ENCODE measurements at regions not wholly inside any gene's neighbourhood (a gene's known extent, or its start where the extent isn't known, plus 50 kb on each side); places are given as distances from the start of the nearest gene placed in this dataset.

GRCh38 chr18:73869182-73869581 is 278.5 kb downstream of the FBXO15 start:
- Histone ChIP-seq H4K20me1 (ENCODE audit: control insufficient read depth, insufficient read depth, insufficient read length) (no peaks in the 10 kb centered on the region), H3K14ac (ENCODE audit: insufficient read depth, low read length) (no peak overlapping the region), H3K18ac (ENCODE audit: insufficient read length, low read depth, low read length) (no peak overlapping the region), H3K27ac (ENCODE audit: insufficient read length, low read depth, low read length) (no peak overlapping the region), H2BK5ac (ENCODE audit: insufficient read length, low read length) (no peak overlapping the region), H2BK20ac (ENCODE audit: low read depth, low read length, poor library complexity, severe bottlenecking) (no peak overlapping the region), H3T11ph (ENCODE audit: low read length) (no peak overlapping the region), H3K23me2 (ENCODE audit: insufficient read length, low read depth, low read length, poor library complexity, severe bottlenecking) (no peaks in the 10 kb centered on the region), H4K5ac (ENCODE audit: insufficient read length, low read depth, low read length) (no peak overlapping the region), H3K4me2 (ENCODE audit: insufficient read depth, insufficient read length, low read length) (no peak overlapping the region), H2BK12ac (ENCODE audit: insufficient read length, low read depth, low read length) (no peak overlapping the region), H3K4ac (ENCODE audit: low read depth, low read length) (no peak overlapping the region), H3K9ac (ENCODE audit: extremely low read depth, insufficient read length, low read length) (no peak overlapping the region), H4K91ac (ENCODE audit: insufficient read length, low read depth, low read length) (no peak overlapping the region), H3K56ac (ENCODE audit: insufficient read length, low read depth, low read length) (no peak overlapping the region), H3K27me3 (ENCODE audit: insufficient read depth, low read length) (no peaks in the 10 kb centered on the region), H3K79me2 (ENCODE audit: insufficient read depth, low read length) (no peaks in the 10 kb centered on the region), H2AFZ (ENCODE audit: low read length) (no peak overlapping the region), H3K9me3 (ENCODE audit: control insufficient read depth, low read depth, low read length) (no peaks in the 10 kb centered on the region), H2BK120ac (ENCODE audit: low read depth, low read length, poor library complexity, severe bottlenecking) (no peak overlapping the region), H3K79me1 (ENCODE audit: insufficient read depth, low read depth, low read length, poor library complexity, severe bottlenecking) (no peaks in the 10 kb centered on the region), H2BK15ac (ENCODE audit: low read depth, low read length) (no peak overlapping the region), H4K8ac (replicated peaks; ENCODE audit: insufficient read length, low read depth, low read length) (no peak overlapping the region), H3K4me1 (ENCODE audit: insufficient read depth, low read length) (peaks cover 2% of the 10 kb centered on the region; the same call in 1 of the 2 replicates), H2AK5ac (ENCODE audit: insufficient read length, low read length) (no peak overlapping the region), H3K23ac (ENCODE audit: insufficient read length, low read depth, low read length) (no peak overlapping the region)
- Mint-ChIP-seq H3K9me3 (no peaks in the 10 kb centered on the region), H3K4me1 (peaks cover 11 to 12% of the 10 kb centered on the region in 2 experiments), H3K36me3 (ENCODE audit: insufficient read depth in 1 of 3, low read depth in 3 of 3) (no peaks in the 10 kb centered on the region), H3K27ac (no peak overlapping the region), H3K4me3 (no peak overlapping the region), H3K27me3 (ENCODE audit: low read depth) (no peaks in the 10 kb centered on the region; the same call in 1 of the 2 replicates)
- no CpG with 5 or more reads among the region's 3 CpGs for WGBS (ENCODE audit: extremely low coverage, insufficient read length, low lambda C conversion rate)
- TF ChIP-seq CTCF (conservative IDR thresholded peaks at IDR 0.05) = no peak
- DNase-seq = no peak

Measured in H9 (cell line).